ENCODE measurements at regions not wholly inside any gene's neighbourhood (a gene's known extent, or its start where the extent isn't known, plus 50 kb on each side); places are given as distances from the start of the nearest gene placed in this dataset.

- intact Hi-C loops (cut with DNase I), result no loop called here
- 88 to 96% (median 93%) methylated on average over 6 to 11 of the region's 11 CpGs for WGBS, 4 donors
- Histone ChIP-seq H3K27me3 (no peaks in the 10 kb centered on the region), H3K4me3 (no peak overlapping the region), H3K36me3 (replicated peaks in 1 of 2) (no peaks in the 10 kb centered on the region), H3K9me3 (replicated peaks in 1 of 3) (no peaks in the 10 kb centered on the region), H3K27ac (no peak overlapping the region), H3K4me1 (replicated peaks in 1 of 2) (no peaks in the 10 kb centered on the region)
- DNase-seq, result no peak
- TF ChIP-seq POLR2A (IDR thresholded peaks at IDR 0.05) (no peak), CTCF (IDR thresholded peaks at IDR 0.05) (no peak)
Observed at GRCh38 chr5:166379517-166379916, 1911.9 kb upstream of the WWC1 start.

DNA sequence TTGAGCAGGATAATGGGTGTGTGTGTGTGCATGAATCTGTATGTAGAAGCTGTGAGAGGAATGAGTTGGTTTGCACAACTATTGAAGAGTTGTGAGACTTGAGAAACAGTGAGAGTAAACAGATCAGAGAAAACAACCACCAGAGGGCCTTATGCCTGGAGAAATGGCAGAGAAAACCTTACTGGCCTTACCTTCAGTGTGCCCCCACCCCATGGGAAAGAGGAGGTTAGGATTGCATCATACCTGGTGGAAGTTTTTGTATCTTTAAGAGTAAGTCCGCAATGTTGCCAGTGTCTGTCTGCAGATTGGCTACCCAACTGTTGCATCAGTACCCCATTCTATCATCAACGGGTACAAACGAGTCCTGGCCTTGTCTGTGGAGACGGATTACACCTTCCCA is 1909.4 kb upstream of the WWC1 start:
- Histone ChIP-seq H3K36me3 (replicated peaks in 1 of 2) (no peaks in the 10 kb centered on the region), H3K27ac (no peak overlapping the region), H3K4me3 (no peak overlapping the region), H3K9me3 (replicated peaks in 1 of 3) (no peaks in the 10 kb centered on the region), H3K4me1 (replicated peaks in 1 of 2) (no peaks in the 10 kb centered on the region), H3K27me3 (no peaks in the 10 kb centered on the region)
- intact Hi-C loops (cut with DNase I), result no loop called here
- WGBS, 4 donors, result 27 to 89% (median 42%) methylated on average over 1 to 4 of the region's 4 CpGs
- no peak for DNase-seq
- no peak for TF ChIP-seq CTCF (IDR thresholded peaks at IDR 0.05)

- DNase-seq, result no peak
- no peak overlapping the region for H3K4me3 ChIP-seq
- H3K36me3 ChIP-seq (replicated peaks in 1 of 2), result no peaks in the 10 kb centered on the region
- no peaks in the 10 kb centered on the region for H3K4me1 ChIP-seq (replicated peaks in 1 of 2)
- no peak for TF ChIP-seq CTCF (IDR thresholded peaks at IDR 0.05)
- no peak for TF ChIP-seq POLR2A (IDR thresholded peaks at IDR 0.05)
- intact Hi-C loops (cut with DNase I), result no loop called here
- no peak overlapping the region for H3K27ac ChIP-seq
- no peaks in the 10 kb centered on the region for H3K27me3 ChIP-seq
- WGBS, 4 donors, result 40 to 66% (median 61%) methylated on average over 3 of the region's 3 CpGs
- H3K9me3 ChIP-seq (replicated peaks in 1 of 3), result no peaks in the 10 kb centered on the region
Observed at GRCh38 chr5:166398131-166398530, 1893.3 kb upstream of the WWC1 start.

DNA sequence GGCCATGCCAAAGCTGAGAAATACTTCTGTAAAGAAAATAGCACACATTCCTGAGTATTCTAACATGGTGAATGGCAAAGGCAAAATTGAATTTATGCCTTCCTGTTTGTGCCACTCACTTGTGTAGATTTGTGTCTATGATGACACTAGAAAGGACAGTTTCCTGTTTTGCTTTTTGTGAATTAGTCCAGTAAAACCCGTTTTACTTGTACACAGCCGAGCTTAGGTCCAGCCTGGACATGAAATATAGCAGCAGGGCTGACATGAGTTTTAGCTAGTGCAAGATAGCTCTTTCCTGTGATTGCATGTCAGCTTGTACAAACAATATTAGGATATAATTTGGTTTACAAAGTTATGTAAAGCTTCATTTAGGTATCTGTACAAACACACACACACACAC is 1891.7 kb upstream of the WWC1 start:
- Histone ChIP-seq H3K9me3 (replicated peaks in 1 of 3) (no peaks in the 10 kb centered on the region), H3K4me1 (replicated peaks in 1 of 2) (no peaks in the 10 kb centered on the region), H3K36me3 (replicated peaks in 1 of 2) (no peaks in the 10 kb centered on the region), H3K27me3 (no peaks in the 10 kb centered on the region), H3K4me3 (no peak overlapping the region), H3K27ac (no peak overlapping the region)
- DNase-seq, result no peak
- TF ChIP-seq CTCF (IDR thresholded peaks at IDR 0.05) (no peak), POLR2A (IDR thresholded peaks at IDR 0.05) (no peak)
- WGBS, 4 donors, result 28 to 60% (median 40%) methylated on average over 2 of the region's 2 CpGs
- intact Hi-C loops (cut with DNase I), result no loop called here
